GM18507 (cell line): ENCODE measurements at regions not wholly inside any gene's neighbourhood (a gene's known extent, or its start where the extent isn't known, plus 50 kb on each side); places are given as distances from the start of the nearest gene placed in this dataset.

Source experiments
- DNase-seq: peaks from one replicate; pipeline ENCODE4 v3.0.0; 2011; ENCODE audit warnings: low read depth; ENCODE audit not compliant: insufficient read length; ENCODE audit errors: extremely low spot score
- FAIRE-seq: peaks from 2 replicates; lab custom pipeline; 2011; peaks lifted over from hg19 to GRCh38; lab: Jason Lieb, UNC

DNA sequence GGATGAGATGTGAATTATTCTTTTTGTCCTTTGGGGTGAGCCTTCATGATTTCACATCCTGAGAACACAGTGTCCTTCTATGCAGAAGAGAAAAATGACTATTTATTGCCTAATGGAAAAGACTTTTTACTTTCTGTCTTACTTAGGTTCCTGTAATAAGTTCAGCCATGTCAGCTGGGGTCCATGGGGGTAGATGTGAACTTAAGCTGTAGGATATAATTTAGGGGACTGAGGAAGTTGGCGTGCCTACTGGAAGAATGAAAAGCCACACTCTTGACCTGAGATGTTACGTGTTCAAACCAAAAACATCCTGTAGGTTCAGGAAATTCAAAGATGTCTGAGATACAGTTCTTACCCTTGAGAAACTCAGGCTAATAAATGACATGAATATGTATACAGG lies 660.5 kb downstream of the TOX3 start:
- FAIRE-seq: no peak

DNA sequence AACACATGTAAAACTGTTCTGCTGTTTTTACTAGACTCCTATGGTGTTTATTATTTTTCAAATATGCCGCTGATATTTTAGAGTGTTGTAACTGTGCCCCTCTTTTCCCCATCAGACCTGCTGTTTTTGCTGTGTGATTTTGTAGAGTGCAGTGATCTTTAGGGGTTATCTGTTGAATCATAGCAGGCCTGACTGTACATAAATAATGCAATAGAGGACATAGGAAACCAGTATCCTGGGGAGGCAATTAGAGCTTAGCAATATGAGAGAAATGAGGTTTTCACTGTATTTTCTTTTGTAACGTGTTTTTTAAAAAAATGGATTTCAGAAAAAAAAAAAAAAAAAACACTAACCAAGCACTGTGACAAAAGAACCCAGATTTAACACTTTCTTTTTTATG lies 662.2 kb downstream of the TOX3 start:
- DNase-seq (no peak), FAIRE-seq (no peak)

More for the DNA sequence above, 660.5 kb downstream of the TOX3 start:
- DNase-seq: no peak

DNA sequence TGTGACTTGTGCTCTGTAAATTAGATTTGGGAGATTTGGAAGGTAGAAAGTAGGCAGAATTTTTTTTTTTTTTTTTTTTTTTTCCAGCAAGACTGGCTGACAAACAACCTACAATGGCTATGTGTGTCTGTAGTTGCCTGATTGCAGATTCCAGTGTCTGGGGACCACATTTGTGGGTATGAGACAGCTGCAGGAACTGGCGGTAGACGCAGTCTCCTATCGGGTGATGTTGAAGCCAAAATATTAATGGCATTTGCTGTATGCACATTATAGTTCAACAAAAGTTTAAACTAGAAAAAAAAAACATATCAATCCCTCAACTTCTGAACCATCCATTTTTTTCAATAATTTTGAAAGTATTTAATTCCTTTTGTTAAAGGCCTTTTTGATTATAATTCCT lies 665.2 kb downstream of the TOX3 start:
- FAIRE-seq (no peak), DNase-seq (no peak)

DNA sequence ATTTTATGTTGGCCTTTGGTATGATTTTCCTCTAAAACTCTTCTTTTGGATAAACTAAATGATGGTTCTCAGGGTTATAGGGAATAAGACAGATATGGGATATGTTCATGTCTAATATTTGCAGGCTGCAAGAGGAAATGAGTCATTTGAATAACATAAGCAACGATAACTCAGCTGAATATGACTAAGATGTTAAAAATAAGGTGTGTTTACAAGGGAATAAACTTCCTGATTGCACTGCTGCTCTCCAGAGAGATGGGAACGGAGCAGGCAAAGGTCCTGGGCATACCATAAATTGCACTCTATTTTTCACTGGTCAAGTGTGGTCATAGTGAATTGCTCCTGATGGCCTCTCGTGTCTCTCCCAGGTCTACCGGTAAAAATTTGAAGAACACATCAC lies 666.2 kb downstream of the TOX3 start:
- FAIRE-seq: no peak
- no peak for DNase-seq

DNA sequence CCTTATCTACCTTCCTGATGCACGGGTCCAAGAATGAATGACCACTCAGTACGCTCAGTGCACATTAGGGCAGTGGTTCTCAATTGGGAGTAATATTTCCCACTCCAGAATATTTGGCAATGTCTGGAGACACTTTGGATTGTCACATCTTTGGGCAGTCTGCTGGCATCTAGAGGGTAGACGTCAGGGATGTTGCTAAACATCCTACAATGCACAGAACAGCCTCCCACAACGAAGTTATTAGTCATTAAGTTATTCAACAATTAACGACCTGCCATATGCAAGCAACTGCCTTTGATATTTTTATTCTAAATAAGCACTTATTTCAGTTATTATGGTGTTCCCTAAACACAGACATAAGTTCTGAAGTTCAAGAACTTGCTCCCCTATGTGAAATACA lies 669.3 kb downstream of the TOX3 start:
- DNase-seq (no peak), FAIRE-seq (no peak)

DNA sequence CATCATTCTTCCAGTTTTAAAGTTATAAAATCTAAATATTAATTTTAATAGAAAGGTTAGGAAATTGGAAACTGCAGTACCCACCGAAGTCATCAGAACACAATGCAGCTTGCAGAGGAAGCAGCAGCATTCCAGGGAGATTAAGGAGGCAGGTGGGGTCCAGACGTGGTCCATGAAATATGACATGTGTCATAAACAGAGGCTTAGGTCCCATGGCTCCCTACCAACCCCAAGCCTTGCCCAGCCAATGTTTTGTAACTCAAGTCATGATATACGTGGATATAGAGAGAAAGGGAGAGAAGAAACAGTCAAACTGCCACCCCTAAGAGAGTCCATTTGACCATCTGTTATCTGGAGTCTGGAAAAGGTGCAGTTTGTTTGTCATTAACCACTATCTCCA lies 670.0 kb downstream of the TOX3 start:
- DNase-seq (no peak), FAIRE-seq (no peak)

DNA sequence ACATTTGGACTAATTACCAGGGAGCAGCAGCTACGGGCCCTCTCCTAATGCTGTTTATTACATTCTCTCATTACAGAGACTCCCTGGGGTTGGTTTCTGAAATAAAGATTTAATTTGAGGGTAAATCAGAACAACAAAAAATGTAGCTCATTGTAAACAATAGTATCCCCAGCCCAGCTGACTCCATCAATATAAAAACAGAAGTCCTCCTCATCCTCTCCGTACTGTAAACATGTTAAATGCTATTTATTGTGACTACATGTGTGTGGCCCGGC lies 670.4 kb downstream of the TOX3 start:
- FAIRE-seq (no peak), DNase-seq (no peak)

DNA sequence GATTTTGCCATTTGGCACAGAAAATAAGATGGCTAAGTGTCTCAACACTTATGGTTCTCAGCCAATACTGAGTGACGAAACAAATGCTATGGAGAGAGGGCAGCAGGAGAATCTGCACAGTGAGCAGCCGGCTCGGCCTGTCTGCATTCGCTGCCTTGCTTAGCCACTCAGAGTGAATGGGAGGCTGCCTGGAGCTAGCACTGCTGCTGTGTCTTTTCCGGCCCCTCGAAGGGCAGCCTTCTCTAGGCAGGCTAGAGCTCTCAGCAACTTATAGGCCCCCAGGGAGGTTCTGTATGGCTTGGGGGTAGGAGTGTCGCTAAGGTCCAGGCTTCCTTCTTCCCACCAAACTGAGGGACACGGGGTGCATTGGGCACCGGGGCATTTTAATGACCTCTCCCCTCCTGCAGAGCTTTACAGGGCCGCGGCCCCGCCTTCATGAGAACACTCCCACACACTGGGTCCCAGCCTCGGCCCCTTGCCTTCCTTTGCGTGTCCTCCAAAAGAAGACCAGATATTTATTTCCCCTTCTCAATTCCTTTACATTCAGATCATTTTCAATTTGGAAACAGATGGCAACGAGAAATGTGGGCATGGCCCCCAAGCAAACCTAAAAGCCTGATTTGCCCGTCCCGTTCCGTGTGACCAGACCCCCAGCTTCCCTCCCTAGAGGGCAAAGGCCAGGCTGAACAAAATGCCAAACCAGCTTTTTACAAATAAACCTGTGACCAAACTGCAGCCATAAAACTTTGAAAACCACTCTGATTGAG lies 670.9 kb downstream of the TOX3 start:
- FAIRE-seq (no peak), DNase-seq (no peak)

DNA sequence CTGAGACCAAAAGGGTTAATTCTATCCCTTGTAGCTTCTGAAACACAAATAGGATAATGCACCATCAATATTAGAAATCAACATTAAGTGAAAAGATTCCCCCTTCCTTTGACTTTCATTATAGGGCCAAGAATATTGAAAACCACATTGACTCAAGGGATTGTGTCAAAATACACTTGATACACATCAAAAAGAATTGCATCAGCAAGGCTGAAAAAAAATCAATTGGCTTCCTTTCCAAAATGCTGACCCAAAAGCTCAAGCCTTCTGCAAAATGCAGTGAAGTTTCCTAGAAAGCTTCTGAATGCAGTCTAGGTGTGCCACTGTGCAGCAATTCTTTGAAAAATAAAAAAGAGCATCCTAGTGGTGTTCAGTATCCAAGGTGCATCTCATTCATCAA lies 674.4 kb downstream of the TOX3 start:
- DNase-seq: no peak
- no peak for FAIRE-seq

DNA sequence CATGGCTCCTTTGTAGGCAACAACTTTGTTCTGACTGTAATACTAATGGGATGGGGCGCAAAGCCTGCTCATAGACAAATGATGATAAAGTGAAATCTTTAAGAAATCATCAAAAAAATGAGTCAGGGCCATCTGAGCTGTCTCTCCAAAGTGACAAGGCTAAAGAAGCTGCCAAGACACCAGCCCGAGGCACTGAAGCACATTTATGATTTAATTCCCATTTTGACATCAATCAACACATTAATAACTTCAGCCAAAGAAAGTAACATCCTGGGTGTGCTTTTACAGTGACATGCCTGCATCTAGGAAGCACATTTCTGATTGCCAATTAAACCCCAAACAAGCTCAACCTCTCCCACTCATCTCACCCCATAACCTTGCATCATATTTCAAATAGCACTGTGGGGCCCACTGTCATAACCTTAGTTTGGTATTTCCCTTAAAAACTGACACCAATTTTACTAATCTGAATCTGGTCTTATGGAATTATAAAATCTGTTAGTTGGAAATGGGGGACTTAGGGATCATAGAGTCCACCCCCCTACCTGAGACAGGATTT lies 676.6 kb downstream of the TOX3 start:
- DNase-seq (no peak), FAIRE-seq (no peak)

DNA sequence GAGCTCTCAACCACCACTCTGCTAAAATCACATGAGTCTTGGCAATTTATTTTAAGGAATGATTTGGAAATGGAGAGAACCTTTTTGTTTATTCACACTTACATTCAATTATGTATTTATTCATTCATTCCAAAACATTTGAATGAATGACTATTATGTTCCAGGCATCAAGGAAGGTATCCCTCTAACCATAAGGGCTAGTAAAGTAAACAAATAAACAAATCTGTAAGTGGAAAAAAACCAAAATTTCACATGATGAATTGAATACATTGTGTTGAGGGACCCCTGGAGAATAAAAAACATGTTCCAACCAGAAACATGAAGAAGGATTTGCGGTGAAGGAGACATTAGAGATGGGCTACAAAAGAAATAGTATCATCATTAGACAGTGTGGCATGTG lies 677.8 kb downstream of the TOX3 start:
- DNase-seq (no peak), FAIRE-seq (no peak)

DNA sequence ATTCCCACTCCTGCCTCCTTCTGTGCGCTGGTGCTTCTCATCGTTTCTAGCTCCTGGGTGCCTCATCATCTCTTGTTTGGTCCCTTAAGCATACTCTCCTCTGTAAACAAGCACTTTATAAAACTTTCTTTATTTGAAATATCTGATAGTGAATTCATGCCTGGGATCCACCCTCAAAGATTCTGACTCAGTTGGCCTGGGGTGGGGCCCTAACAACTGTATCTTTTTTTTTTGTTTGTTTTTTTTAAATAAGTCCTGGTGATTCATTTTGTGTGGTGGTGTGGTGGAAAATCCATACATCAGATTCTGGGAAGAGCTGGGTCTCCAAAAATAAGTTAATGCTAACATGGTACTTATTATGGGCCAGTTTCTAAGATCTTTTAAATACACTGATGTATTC lies 678.3 kb downstream of the TOX3 start:
- no peak for DNase-seq

DNA sequence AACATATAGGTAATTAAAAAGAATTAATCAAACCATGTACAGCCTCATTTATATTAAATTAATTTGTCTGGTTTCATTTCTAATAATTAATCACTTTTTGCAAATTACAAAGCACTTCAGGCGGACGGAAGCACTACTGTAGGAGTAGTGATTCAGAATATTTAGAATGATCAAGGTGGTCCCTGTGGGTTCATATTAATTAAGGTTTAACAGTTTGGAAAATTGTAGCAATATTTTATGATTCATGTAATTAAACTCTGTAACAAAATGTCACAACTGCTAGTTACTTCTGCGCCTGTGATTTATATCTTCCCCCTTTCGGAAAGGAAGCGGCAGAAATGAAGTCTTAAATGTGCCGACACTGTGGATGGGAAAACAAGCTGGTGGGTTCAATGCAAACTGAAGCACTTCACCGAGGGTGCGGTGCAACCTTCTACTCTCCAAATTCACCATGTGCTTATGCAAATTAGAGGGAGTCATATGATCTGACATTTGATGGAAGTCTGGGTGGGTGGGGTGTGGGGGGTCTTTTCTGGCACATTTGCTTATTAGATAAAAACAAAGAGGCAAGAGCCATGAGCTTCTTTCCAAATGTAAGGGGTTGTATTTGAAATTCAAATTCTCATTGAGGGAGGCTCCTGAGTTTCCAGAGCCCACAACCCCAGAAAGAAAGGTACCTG lies 679.4 kb downstream of the TOX3 start:
- no peak for DNase-seq
- FAIRE-seq: no peak

More for the DNA sequence above, 678.3 kb downstream of the TOX3 start:
- no peak for FAIRE-seq

DNA sequence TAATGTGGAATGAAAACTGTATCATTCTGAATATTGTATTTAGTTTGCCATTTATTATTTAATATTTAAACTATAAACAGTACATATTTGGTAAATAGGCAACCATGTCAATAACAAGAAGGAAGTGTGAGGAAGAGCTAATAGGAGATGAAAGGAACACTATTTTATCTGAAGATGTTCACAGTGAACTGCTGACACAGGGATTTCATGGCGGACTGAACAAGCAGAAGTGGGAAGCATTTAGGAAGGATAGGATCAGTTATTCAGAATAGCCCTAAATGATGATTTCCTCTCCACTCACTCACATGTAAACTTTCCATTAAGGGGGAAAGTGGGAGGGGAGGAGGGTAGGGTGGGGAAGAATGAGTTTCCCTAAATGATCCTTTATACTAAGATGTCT lies 682.4 kb downstream of the TOX3 start:
- no peak for FAIRE-seq

DNA sequence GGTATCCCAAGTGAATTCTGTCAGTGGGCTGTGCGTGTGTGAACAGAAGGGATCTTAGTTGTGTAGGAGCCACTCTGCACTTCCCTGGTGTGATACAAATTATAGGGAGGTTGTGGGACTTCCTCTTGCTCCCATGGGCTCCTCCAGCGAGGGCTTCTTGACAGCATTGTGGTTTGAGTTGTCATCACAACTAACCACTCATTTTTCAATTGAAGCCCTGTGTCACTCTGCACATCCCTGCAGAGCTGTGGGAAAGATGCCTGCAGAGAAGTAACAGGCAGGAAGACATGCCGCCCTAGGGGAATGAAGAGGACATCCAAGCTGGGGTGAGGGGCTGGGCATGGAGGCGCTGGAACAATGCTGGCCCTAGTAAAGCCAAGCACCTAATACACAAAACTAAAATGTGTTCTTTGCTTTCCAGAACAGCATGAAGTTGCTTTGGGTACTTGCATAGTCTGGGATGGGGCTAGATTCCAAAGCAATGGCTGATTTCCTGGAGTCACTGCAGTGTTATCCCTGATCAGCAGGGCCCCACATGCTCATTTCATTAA lies 692.5 kb downstream of the TOX3 start:
- DNase-seq: no peak
- FAIRE-seq: no peak

More for the DNA sequence above, 682.4 kb downstream of the TOX3 start:
- DNase-seq: no peak

DNA sequence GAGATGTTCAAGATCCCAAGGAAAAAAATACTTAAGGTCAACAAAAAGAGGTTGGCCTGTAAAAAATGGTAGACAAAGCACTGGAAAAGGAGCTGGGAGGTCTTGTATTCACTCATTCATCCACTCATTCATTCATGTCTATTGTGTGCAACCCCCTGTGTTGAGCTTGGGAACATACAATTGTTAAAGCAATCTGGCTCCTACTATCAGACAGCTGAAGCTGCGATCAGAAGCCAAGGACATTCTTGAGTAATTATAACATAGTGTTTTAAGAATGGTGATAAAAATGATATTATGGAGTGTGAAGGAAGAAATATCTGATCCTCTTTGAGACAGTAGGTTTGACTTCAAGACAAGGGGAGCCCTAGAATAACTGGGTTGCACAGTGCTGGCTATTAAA lies 693.4 kb downstream of the TOX3 start:
- no peak for DNase-seq
- no peak for FAIRE-seq

DNA sequence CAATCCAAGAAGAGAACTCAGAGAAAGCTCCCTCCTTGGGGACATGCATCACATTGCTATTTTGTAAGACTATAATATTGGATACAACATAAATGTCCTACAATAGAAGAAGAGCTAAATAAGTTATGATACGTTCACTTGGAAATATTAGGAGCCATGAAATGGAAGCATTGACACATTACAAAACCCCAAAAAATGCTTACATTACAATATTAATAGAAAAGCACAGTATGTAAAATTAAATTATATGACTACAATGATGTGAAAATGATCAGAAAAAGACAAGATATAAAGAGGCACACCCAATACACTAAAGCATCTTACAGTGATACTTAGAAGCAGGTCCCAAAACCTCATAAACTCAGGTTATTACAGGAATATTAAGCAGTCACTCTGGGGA lies 694.1 kb downstream of the TOX3 start:
- FAIRE-seq: no peak
- no peak for DNase-seq

DNA sequence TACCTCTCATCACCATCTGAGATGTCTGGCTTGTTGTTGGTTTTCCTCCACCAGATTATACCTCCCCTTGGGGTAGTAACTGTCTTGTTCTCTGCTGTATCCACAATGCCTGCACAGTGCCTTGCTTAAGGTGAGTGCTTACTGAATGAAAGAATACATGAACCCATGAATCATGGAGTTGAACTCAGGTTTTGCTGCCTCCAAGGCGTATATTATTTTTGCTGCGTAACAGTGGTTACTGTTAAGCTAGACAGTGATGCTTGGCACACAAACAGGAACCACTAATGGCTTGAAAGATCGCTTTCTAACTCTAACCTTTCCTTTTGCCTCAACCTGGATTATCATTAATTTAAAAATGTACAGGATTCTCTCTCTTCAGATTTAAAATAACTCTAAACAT lies 695.8 kb downstream of the TOX3 start:
- DNase-seq (no peak), FAIRE-seq (no peak)

DNA sequence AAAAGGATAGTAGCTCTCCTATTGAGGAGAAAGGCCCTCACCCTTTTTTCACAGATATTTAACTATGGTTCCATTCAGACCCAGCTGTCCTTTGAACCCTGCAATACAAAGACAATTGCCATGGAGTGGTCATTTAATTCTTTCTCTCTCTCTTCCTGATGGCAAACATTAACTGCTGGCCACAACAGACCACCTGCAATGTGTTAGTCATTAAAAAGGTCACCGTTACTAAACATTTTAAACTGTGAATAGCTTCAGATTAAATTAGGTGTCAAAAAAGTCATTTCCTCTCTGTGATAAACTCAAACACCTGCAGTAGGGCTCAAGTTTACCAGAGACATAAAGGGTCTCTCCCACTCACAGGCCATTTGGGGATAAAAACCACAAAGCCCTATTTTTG lies 697.2 kb downstream of the TOX3 start:
- no peak for DNase-seq
- no peak for FAIRE-seq

DNA sequence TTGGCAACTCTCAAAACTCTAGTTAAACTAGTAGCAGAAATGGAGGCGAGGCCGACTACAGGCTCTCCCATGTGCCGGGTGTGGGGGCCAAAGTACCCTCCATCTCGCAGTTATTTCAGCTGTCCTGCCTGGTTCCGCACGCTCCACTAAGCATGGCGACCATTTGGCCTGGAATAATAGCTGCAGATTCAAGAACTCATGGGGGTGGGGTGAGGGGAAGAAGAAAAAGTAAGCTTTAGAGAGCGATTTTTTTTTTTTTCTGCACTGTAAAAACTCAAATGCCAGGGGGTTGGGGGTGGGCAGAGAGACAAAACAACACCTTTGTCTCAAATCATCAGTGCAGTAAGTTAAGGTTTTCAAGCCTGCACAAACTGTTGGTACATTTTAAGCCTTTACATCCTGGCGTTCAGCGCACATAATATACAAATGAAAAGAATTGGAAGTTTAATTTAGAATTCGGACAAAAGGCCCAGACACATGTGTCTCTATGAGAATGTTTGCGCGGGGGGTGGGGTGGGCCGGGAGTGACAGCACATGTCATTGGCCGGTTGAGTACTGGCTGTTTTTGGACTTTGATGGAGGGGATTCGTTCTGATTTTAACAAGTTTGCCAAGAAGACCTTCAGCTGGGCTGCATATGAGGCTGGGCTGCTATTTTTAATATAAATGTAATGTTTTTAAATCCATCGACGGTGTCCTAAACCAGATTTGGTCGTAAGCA lies 694.7 kb upstream of the SALL1 start:
- no peak for FAIRE-seq
- DNase-seq: no peak
